Osteoblast (primary cell): ENCODE measurements at regions not wholly inside any gene's neighbourhood (a gene's known extent, or its start where the extent isn't known, plus 50 kb on each side); places are given as distances from the start of the nearest gene placed in this dataset.

Experiments used
- DNase-seq: peaks from one replicate; pipeline ENCODE4 v3.0.0; 2011; ENCODE audit warnings: low spot score, mixed read lengths; ENCODE audit not compliant: insufficient read length; ENCODE audit errors: missing footprints
- H2AFZ ChIP-seq: 2 replicates; pipeline ENCODE4 v1.6.0; 2011; ENCODE audit warnings: mild to moderate bottlenecking, low read length
- H3K27ac ChIP-seq: 2 replicates; pipeline ENCODE4 v1.5.1; 2011; ENCODE audit warnings: mild to moderate bottlenecking, low read depth, low read length, moderate library complexity
- H3K27me3 ChIP-seq: 2 replicates; pipeline ENCODE4 v1.6.0; 2012; ENCODE audit warnings: mild to moderate bottlenecking, control low read depth, inconsistent platforms, low read length, moderate library complexity; ENCODE audit not compliant: insufficient read depth
- H3K36me3 ChIP-seq: 2 replicates; pipeline ENCODE4 v1.5.1; 2011; ENCODE audit warnings: mild to moderate bottlenecking, low read length, control low read depth, moderate library complexity; ENCODE audit not compliant: insufficient read depth
- H3K4me1 ChIP-seq: 2 replicates; pipeline ENCODE4 v1.5.1; 2011; ENCODE audit warnings: mild to moderate bottlenecking, low read length, control low read depth, moderate library complexity; ENCODE audit not compliant: insufficient read depth
- H3K4me2 ChIP-seq: 2 replicates; pipeline ENCODE4 v1.6.0; 2011; ENCODE audit warnings: mild to moderate bottlenecking, low read length; ENCODE audit not compliant: insufficient read depth
- H3K4me3 ChIP-seq: fragments of 200-600 bp; sonication (generic); 3 replicates; pipeline ENCODE4 v1.5.1; 2012; ENCODE audit warnings: mild to moderate bottlenecking, low read length, inconsistent platforms; ENCODE audit not compliant: insufficient read depth
- H3K79me2 ChIP-seq: 2 replicates; pipeline ENCODE4 v1.6.0; 2012; ENCODE audit warnings: mild to moderate bottlenecking, low read length, control low read depth, inconsistent platforms; ENCODE audit not compliant: insufficient read depth
- H3K9me3 ChIP-seq: 2 replicates; pipeline ENCODE4 v1.5.1; 2011; ENCODE audit warnings: low read depth, low read length, control low read depth
- H4K20me1 ChIP-seq: 2 replicates; pipeline ENCODE4 v1.6.0; 2012; ENCODE audit warnings: mild to moderate bottlenecking, low read length, control low read depth; ENCODE audit not compliant: insufficient read depth
- TF ChIP-seq, protein P1 (sequence below): IDR thresholded peaks from 2 replicates; pipeline ENCODE4 v1.5.1; 2011; ENCODE audit warnings: mild to moderate bottlenecking, low read depth, low read length, moderate library complexity; ENCODE audit errors: extremely low read depth

- Histone ChIP-seq H3K9me3 (no peaks in the 10 kb centered on the region), H3K27ac (no peak overlapping the region), H3K4me2 (no peak overlapping the region), H3K4me1 (no peaks in the 10 kb centered on the region), H3K27me3 (peaks cover 25% of the 10 kb centered on the region), H3K4me3 (no peak overlapping the region), H3K36me3 (no peaks in the 10 kb centered on the region), H2AFZ (no peak overlapping the region), H3K79me2 (no peaks in the 10 kb centered on the region), H4K20me1 (no peaks in the 10 kb centered on the region)
- DNase-seq, result no peak
- TF ChIP-seq, protein P1, sequence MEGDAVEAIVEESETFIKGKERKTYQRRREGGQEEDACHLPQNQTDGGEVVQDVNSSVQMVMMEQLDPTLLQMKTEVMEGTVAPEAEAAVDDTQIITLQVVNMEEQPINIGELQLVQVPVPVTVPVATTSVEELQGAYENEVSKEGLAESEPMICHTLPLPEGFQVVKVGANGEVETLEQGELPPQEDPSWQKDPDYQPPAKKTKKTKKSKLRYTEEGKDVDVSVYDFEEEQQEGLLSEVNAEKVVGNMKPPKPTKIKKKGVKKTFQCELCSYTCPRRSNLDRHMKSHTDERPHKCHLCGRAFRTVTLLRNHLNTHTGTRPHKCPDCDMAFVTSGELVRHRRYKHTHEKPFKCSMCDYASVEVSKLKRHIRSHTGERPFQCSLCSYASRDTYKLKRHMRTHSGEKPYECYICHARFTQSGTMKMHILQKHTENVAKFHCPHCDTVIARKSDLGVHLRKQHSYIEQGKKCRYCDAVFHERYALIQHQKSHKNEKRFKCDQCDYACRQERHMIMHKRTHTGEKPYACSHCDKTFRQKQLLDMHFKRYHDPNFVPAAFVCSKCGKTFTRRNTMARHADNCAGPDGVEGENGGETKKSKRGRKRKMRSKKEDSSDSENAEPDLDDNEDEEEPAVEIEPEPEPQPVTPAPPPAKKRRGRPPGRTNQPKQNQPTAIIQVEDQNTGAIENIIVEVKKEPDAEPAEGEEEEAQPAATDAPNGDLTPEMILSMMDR, result no peak
These were observed 269.4 kb downstream of the TCF7L2 start for GRCh38 chr10:113219446-113219845.

- Histone ChIP-seq H3K4me1 (no peaks in the 10 kb centered on the region), H3K4me2 (peak overlapping the region; percentile 9), H3K9me3 (no peaks in the 10 kb centered on the region), H3K79me2 (no peaks in the 10 kb centered on the region), H3K4me3 (no peak overlapping the region), H2AFZ (no peak overlapping the region), H4K20me1 (no peaks in the 10 kb centered on the region), H3K27ac (no peak overlapping the region), H3K36me3 (no peaks in the 10 kb centered on the region), H3K27me3 (peaks cover 34% of the 10 kb centered on the region)
- no peak for DNase-seq
- TF ChIP-seq, protein P1, result no peak
These were observed 271.7 kb downstream of the TCF7L2 start for GRCh38 chr10:113221756-113222168.

GRCh38 chr10:113222207-113222606 lies 272.2 kb downstream of the TCF7L2 start:
- Histone ChIP-seq H3K4me1 (no peaks in the 10 kb centered on the region), H3K4me2 (peak overlapping the region; percentile 9), H3K9me3 (no peaks in the 10 kb centered on the region), H3K4me3 (no peak overlapping the region), H3K36me3 (no peaks in the 10 kb centered on the region), H3K27ac (no peak overlapping the region), H3K79me2 (no peaks in the 10 kb centered on the region), H2AFZ (no peak overlapping the region), H4K20me1 (no peaks in the 10 kb centered on the region), H3K27me3 (peaks cover 35% of the 10 kb centered on the region)
- TF ChIP-seq, protein P1, result no peak
- DNase-seq, result no peak

DNA sequence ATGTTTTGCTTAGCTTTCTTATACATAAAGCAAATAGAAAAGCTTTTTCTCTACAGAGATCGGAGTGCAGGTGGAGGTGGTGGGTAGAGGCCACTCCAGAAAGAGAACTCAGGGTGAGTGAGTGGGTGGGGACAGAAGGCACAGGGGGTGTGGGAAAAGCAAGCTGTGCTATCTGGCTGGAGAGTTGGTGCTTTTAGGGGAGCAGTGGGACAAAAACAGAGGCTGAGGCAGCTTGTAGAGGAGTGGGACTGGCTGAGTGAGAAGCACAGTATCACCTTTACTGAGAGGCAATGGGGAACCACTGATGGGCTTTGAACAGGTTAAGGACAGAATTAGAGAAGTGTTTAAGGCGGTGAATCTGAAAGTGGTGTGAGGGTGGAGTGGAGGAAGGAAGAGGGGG lies 275.3 kb downstream of the TCF7L2 start:
- H3K27ac ChIP-seq, result no peak overlapping the region
- peaks cover 51% of the 10 kb centered on the region for H3K27me3 ChIP-seq
- H3K4me1 ChIP-seq, result peaks cover 4% of the 10 kb centered on the region
- no peak overlapping the region for H3K4me2 ChIP-seq
- TF ChIP-seq, protein P1, result no peak
- no peaks in the 10 kb centered on the region for H3K79me2 ChIP-seq
- no peaks in the 10 kb centered on the region for H3K9me3 ChIP-seq
- H3K4me3 ChIP-seq, result no peak overlapping the region
- DNase-seq, result no peak
- no peak overlapping the region for H2AFZ ChIP-seq
- no peaks in the 10 kb centered on the region for H3K36me3 ChIP-seq
- H4K20me1 ChIP-seq, result no peaks in the 10 kb centered on the region
